ENCODE measurements at regions not wholly inside any gene's neighbourhood (a gene's known extent, or its start where the extent isn't known, plus 50 kb on each side); places are given as distances from the start of the nearest gene placed in this dataset.

- intact Hi-C loops (cut with micrococcal nuclease; ENCODE audit: unreplicated experiment) = loop anchor here (5.0 kb wide), 1 partner anchor 387 kb away; no protein-coding TSS in a partner anchor
- Mint-ChIP-seq H3K27ac (ENCODE audit: unreplicated experiment) (peak overlapping the region; percentile 63), H3K27me3 (ENCODE audit: unreplicated experiment) (no peaks in the 10 kb centered on the region), H3K4me1 (ENCODE audit: low read depth, unreplicated experiment) (peaks cover 20% of the 10 kb centered on the region), H3K4me3 (ENCODE audit: low read depth, unreplicated experiment) (no peak overlapping the region), H3K9me3 (ENCODE audit: low read depth, unreplicated experiment) (peaks cover 3% of the 10 kb centered on the region), H3K36me3 (ENCODE audit: insufficient read depth, unreplicated experiment) (peaks cover 6% of the 10 kb centered on the region)
- CTCF ChIA-PET = no interaction called here
- DNase-seq = no peak
- BruUV-seq (replicated peaks) = no TSS peak
- TF ChIP-seq CTCF (IDR thresholded peaks at IDR 0.05; ENCODE audit: unreplicated experiment) = no peak
These were observed 382.8 kb upstream of the ZNF608 start for GRCh38 chr5:125129151-125129806.

GRCh38 chr5:125130591-125130990 lies 384.2 kb upstream of the ZNF608 start:
- intact Hi-C loops (cut with micrococcal nuclease; ENCODE audit: unreplicated experiment) = no loop called here
- no peaks in the 10 kb centered on the region for H3K27me3 Mint-ChIP-seq (ENCODE audit: unreplicated experiment)
- TF ChIP-seq CTCF (IDR thresholded peaks at IDR 0.05; ENCODE audit: unreplicated experiment) = no peak
- no TSS peak for BruUV-seq (replicated peaks)
- no peak overlapping the region for H3K27ac Mint-ChIP-seq (ENCODE audit: unreplicated experiment)
- peaks cover 3% of the 10 kb centered on the region for H3K9me3 Mint-ChIP-seq (ENCODE audit: low read depth, unreplicated experiment)
- H3K4me1 Mint-ChIP-seq (ENCODE audit: low read depth, unreplicated experiment) = peaks cover 33% of the 10 kb centered on the region
- no peak overlapping the region for H3K4me3 Mint-ChIP-seq (ENCODE audit: low read depth, unreplicated experiment)
- CTCF ChIA-PET = no interaction called here
- H3K36me3 Mint-ChIP-seq (ENCODE audit: insufficient read depth, unreplicated experiment) = peaks cover 6% of the 10 kb centered on the region
- no peak for DNase-seq

DNA sequence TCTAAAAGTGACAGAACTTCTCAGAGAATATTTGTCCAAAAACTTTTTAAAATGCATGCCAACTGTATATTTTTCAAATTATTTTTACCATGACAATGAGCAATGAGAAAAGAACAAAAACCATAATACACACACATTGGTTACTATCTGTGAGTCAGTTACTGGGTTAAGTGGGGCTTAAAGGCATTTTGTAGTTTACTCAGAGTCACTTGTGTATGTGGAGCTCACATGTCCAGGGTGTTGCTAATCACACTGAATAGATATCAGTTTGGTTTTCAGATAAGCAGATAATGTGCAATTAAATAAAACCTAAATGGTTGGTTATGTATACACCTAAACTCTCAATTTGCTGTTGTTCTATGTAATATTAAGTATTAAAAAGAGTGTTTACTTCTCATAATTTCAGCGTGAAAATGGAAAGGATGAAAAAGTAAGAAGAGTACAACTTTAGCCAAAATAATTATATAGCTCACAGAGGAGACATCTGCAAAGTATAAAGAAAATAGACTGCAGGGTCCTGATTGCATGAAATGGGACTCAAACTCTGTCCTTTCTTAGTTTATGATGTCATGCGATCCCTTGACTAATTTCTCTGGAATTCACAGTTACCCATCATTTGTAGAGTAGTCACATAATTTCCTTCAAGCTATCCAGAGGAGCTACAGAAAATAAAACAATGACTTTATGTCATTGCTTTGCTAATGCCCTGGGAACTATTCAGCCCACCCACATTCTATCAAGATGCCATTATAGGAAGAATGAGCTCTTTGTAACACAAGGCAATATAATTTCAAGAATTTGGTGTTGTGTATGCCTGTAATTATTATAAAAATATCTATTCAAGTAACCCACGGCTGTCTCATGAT lies 388.0 kb upstream of the ZNF608 start:
- Mint-ChIP-seq H3K4me1 (ENCODE audit: low read depth, unreplicated experiment) (peaks cover 19% of the 10 kb centered on the region), H3K27me3 (ENCODE audit: unreplicated experiment) (no peaks in the 10 kb centered on the region), H3K4me3 (ENCODE audit: low read depth, unreplicated experiment) (no peak overlapping the region), H3K36me3 (ENCODE audit: insufficient read depth, unreplicated experiment) (peaks cover 3% of the 10 kb centered on the region), H3K9me3 (ENCODE audit: low read depth, unreplicated experiment) (peaks cover 4% of the 10 kb centered on the region), H3K27ac (ENCODE audit: unreplicated experiment) (no peak overlapping the region)
- CTCF ChIA-PET = no interaction called here
- no peak for TF ChIP-seq CTCF (IDR thresholded peaks at IDR 0.05; ENCODE audit: unreplicated experiment)
- intact Hi-C loops (cut with micrococcal nuclease; ENCODE audit: unreplicated experiment) = loop anchor here (5.0 kb wide), 1 partner anchor 278 kb away; no protein-coding TSS in a partner anchor
- peak; percentile 16 for DNase-seq
- BruUV-seq (replicated peaks) = no TSS peak

- H3K27me3 Mint-ChIP-seq (ENCODE audit: unreplicated experiment) = no peaks in the 10 kb centered on the region
- H3K9me3 Mint-ChIP-seq (ENCODE audit: low read depth, unreplicated experiment) = peaks cover 3% of the 10 kb centered on the region
- intact Hi-C loops (cut with micrococcal nuclease; ENCODE audit: unreplicated experiment) = loop anchor here (5.0 kb wide), 1 partner anchor 275 kb away; no protein-coding TSS in a partner anchor
- no peak for TF ChIP-seq CTCF (IDR thresholded peaks at IDR 0.05; ENCODE audit: unreplicated experiment)
- no peak for DNase-seq
- BruUV-seq (replicated peaks) = no TSS peak
- H3K4me3 Mint-ChIP-seq (ENCODE audit: low read depth, unreplicated experiment) = no peak overlapping the region
- H3K36me3 Mint-ChIP-seq (ENCODE audit: insufficient read depth, unreplicated experiment) = no peaks in the 10 kb centered on the region
- CTCF ChIA-PET = no interaction called here
- peaks cover 14% of the 10 kb centered on the region for H3K4me1 Mint-ChIP-seq (ENCODE audit: low read depth, unreplicated experiment)
- H3K27ac Mint-ChIP-seq (ENCODE audit: unreplicated experiment) = no peak overlapping the region
These were observed 391.1 kb upstream of the ZNF608 start for GRCh38 chr5:125137535-125137934.
